ENCODE measurements at regions not wholly inside any gene's neighbourhood (a gene's known extent, or its start where the extent isn't known, plus 50 kb on each side); places are given as distances from the start of the nearest gene placed in this dataset.

GRCh38 chr2:8215159-8215863 lies 466.5 kb upstream of the ID2 start:
- no peak for ATAC-seq
- no peak for DNase-seq
- H3K4me1 ChIP-seq (ENCODE audit: low read depth): no peaks in the 10 kb centered on the region
- H3K9me3 ChIP-seq: peaks cover under 1% of the 10 kb centered on the region
- intact Hi-C loops (cut with DNase I, micrococcal nuclease): no loop called here
- no peaks in the 10 kb centered on the region for H3K36me3 ChIP-seq (ENCODE audit: low read depth)
- H3K4me3 ChIP-seq: no peak overlapping the region
- no peak for TF ChIP-seq CTCF (IDR thresholded peaks at IDR 0.05)

GRCh38 chr2:8215982-8216381 lies 465.9 kb upstream of the ID2 start:
- H3K36me3 ChIP-seq (ENCODE audit: low read depth): no peaks in the 10 kb centered on the region
- TF ChIP-seq CTCF (IDR thresholded peaks at IDR 0.05): no peak
- no peaks in the 10 kb centered on the region for H3K9me3 ChIP-seq
- no peaks in the 10 kb centered on the region for H3K4me1 ChIP-seq (ENCODE audit: low read depth)
- no peak for DNase-seq
- ATAC-seq: no peak
- no peak overlapping the region for H3K4me3 ChIP-seq
- intact Hi-C loops (cut with DNase I, micrococcal nuclease): no loop called here

GRCh38 chr2:8216397-8216796 lies 465.5 kb upstream of the ID2 start:
- Histone ChIP-seq H3K4me3 (no peak overlapping the region), H3K36me3 (ENCODE audit: low read depth) (no peaks in the 10 kb centered on the region), H3K4me1 (ENCODE audit: low read depth) (no peaks in the 10 kb centered on the region), H3K9me3 (no peaks in the 10 kb centered on the region)
- no peak for DNase-seq
- intact Hi-C loops (cut with DNase I, micrococcal nuclease): no loop called here
- ATAC-seq: no peak
- TF ChIP-seq CTCF (IDR thresholded peaks at IDR 0.05): no peak

GRCh38 chr2:8217468-8218030 lies 464.3 kb upstream of the ID2 start:
- Histone ChIP-seq H3K9me3 (no peaks in the 10 kb centered on the region), H3K4me3 (no peak overlapping the region), H3K36me3 (ENCODE audit: low read depth) (no peaks in the 10 kb centered on the region), H3K4me1 (ENCODE audit: low read depth) (no peaks in the 10 kb centered on the region)
- no peak for ATAC-seq
- DNase-seq: no peak
- intact Hi-C loops (cut with DNase I, micrococcal nuclease): no loop called here
- no peak for TF ChIP-seq CTCF (IDR thresholded peaks at IDR 0.05)

- Histone ChIP-seq H3K9me3 (no peaks in the 10 kb centered on the region), H3K4me1 (ENCODE audit: low read depth) (no peaks in the 10 kb centered on the region), H3K36me3 (ENCODE audit: low read depth) (no peaks in the 10 kb centered on the region), H3K4me3 (no peak overlapping the region)
- ATAC-seq: no peak
- DNase-seq: no peak
- no peak for TF ChIP-seq CTCF (IDR thresholded peaks at IDR 0.05)
- intact Hi-C loops (cut with DNase I, micrococcal nuclease): no loop called here
Measured at GRCh38 chr2:8219096-8219495, 462.8 kb upstream of the ID2 start.

Measured in mucosa of descending colon (tissue), 3 donors.